K562 (cell line): ENCODE measurements at regions not wholly inside any gene's neighbourhood (a gene's known extent, or its start where the extent isn't known, plus 50 kb on each side); places are given as distances from the start of the nearest gene placed in this dataset.

Experiments used
- ATAC-seq: fragments of 200-7000 bp; cut with Tn5 transposase; 3 replicates; pipeline ENCODE4 v1.9.1; 2020; ENCODE audit warnings: moderate library complexity
- BruUV-seq: library from RNA; stranded (reverse); fragments of 400-500 nt; replicated peaks from 2 replicates; lab custom pipeline; 2021; lab: Mats Ljungman, UMichigan
- CTCF ChIA-PET: fragments of 300-600 bp; formaldehyde crosslinking; extraction: SDS; loops from one replicate; lab custom pipeline; 2021; ENCODE audit warnings: low intra/inter-chr PET ratio; lab: Yijun Ruan, JAX
- POLR2A ChIA-PET: fragments of 300-600, 350-650 bp; sonication (Branson Sonifier 250); formaldehyde crosslinking; extraction: SDS; loops from one replicate; lab custom pipeline; 2021; ENCODE audit warnings: antibody characterized with exemption, inconsistent platforms; lab: Yijun Ruan, JAX
- DNase-seq, 4 experiments: peaks; one replicate each; pipeline versions ENCODE4 v3.0.0 to v3.0.0-alpha.2; 2011 to 2018; ENCODE audit warnings: low spot score in 3 of 4, mixed read lengths in 3 of 4; ENCODE audit errors: extremely low read depth in 1 of 4
- FAIRE-seq: peaks from 2 replicates; lab custom pipeline; 2011; peaks lifted over from hg19 to GRCh38; lab: Jason Lieb, UNC
- H2AFZ ChIP-seq: 2 replicates; pipeline ENCODE4 v1.6.0; 2011; ENCODE audit warnings: low read depth, low read length, control low read depth, inconsistent platforms
- H3K27ac ChIP-seq: fragments of 200-600 bp; 3 replicates; pipeline ENCODE4 v1.8.0; 2011; ENCODE audit warnings: low read depth, mild to moderate bottlenecking, control low read depth, inconsistent platforms, low read length, moderate library complexity, mixed read lengths; ENCODE audit errors: extremely low read depth
- H3K27me3 ChIP-seq, 2 experiments: fragments of 300-600 bp in 1 of 2; 2 replicates in 1 of 2; 3 replicates in 1 of 2; pipeline versions ENCODE4 v1.6.0 to v1.8.0; 2011; ENCODE audit warnings: inconsistent platforms in 2 of 2, low read length in 2 of 2, mild to moderate bottlenecking in 1 of 2, mixed read lengths in 1 of 2, moderate library complexity in 1 of 2; ENCODE audit not compliant: control insufficient read depth in 2 of 2, insufficient read depth in 2 of 2
- H3K36me3 ChIP-seq: fragments of 300-600 bp; 3 replicates; pipeline ENCODE4 v1.8.0; 2011; ENCODE audit warnings: mild to moderate bottlenecking, low read length, inconsistent platforms; ENCODE audit not compliant: control insufficient read depth, insufficient read depth
- H3K4me1 ChIP-seq, 2 experiments: fragments of 200-600 bp in 1 of 2; replicated peaks in 1 of 2; 2 replicates in 1 of 2; 3 replicates in 1 of 2; pipeline versions ENCODE4 v1.5.1 to v1.8.0; 2011; ENCODE audit warnings: inconsistent platforms in 2 of 2, low read length in 2 of 2, mild to moderate bottlenecking in 1 of 2, mixed read lengths in 1 of 2, moderate library complexity in 1 of 2; ENCODE audit not compliant: control insufficient read depth in 2 of 2, insufficient read depth in 2 of 2
- H3K4me2 ChIP-seq: 2 replicates; pipeline ENCODE4 v1.6.1; 2011; ENCODE audit warnings: low read length, control low read depth, inconsistent platforms, mixed read lengths; ENCODE audit not compliant: insufficient read depth
- H3K4me3 ChIP-seq: fragments of 200-600 bp; sonication (generic), shearing (Covaris generic); 2 replicates; pipeline ENCODE4 v1.5.1; 2016; ENCODE audit warnings: control low read depth, inconsistent platforms
- H3K79me2 ChIP-seq: fragments of 200-600 bp; 3 replicates; pipeline ENCODE4 v1.8.0; 2011; ENCODE audit warnings: low read length, inconsistent platforms; ENCODE audit not compliant: control insufficient read depth, insufficient read depth
- H3K9ac ChIP-seq, 2 experiments: 2 replicates each; pipeline versions ENCODE4 v1.6.0 to v1.6.1; 2011; ENCODE audit warnings: low read depth in 2 of 2, low read length in 2 of 2, control low read depth in 1 of 2, inconsistent platforms in 1 of 2, mild to moderate bottlenecking in 1 of 2, mixed read lengths in 1 of 2; ENCODE audit not compliant: insufficient read depth in 1 of 2
- H3K9me1 ChIP-seq: one replicate; pipeline ENCODE4 v1.6.0; 2011; ENCODE audit warnings: inconsistent platforms, mild to moderate bottlenecking, low read length, moderate library complexity; ENCODE audit not compliant: control insufficient read depth, insufficient read depth
- H3K9me3 ChIP-seq: replicated peaks from 2 replicates; pipeline ENCODE4 v1.5.1; 2011; ENCODE audit warnings: low read depth, low read length, inconsistent platforms; ENCODE audit not compliant: control insufficient read depth, insufficient read depth
- H4K20me1 ChIP-seq: replicated peaks from 2 replicates; pipeline ENCODE4 v1.6.1; 2011; ENCODE audit warnings: low read length, inconsistent platforms, mixed read lengths; ENCODE audit not compliant: control insufficient read depth, insufficient read depth
- CBX5 ChIP-seq: IDR thresholded peaks from 2 replicates; pipeline ENCODE4 v1.6.1; 2014; ENCODE audit warnings: low read depth, borderline replicate concordance
- EZH2 ChIP-seq: IDR thresholded peaks from 2 replicates; pipeline ENCODE4 v1.6.1; 2012; ENCODE audit warnings: low read depth, mild to moderate bottlenecking, inconsistent platforms, low read length, borderline replicate concordance
- KDM5B ChIP-seq: fragments of 200-600 bp; sonication (generic); IDR thresholded peaks from 2 replicates; pipeline ENCODE4 v1.6.1; 2012; ENCODE audit warnings: low read depth, mild to moderate bottlenecking, moderate library complexity, low read length, control low read depth, inconsistent platforms; ENCODE audit not compliant: insufficient replicate concordance
- MLX ChIP-seq, 2 experiments: fragments of 450-650 bp in 1 of 2; sonication (generic) in 1 of 2; formaldehyde crosslinking; conservative IDR thresholded peaks; 2 replicates each; pipeline versions ENCODE4 v1.4.0 to v1.8.1; 2020 to 2022; ENCODE audit warnings: mild to moderate bottlenecking in 1 of 2, missing genetic modification reagents in 1 of 2
- NR2C1 ChIP-seq, 2 experiments: fragments of 450-650 bp; IDR thresholded peaks; 2 replicates each; pipeline ENCODE4 v1.6.1; 2017; ENCODE audit warnings: mild to moderate bottlenecking in 2 of 2, antibody characterized with exemption in 1 of 2, inconsistent platforms in 1 of 2, missing compliant biosample characterization in 1 of 2, missing genetic modification characterization in 1 of 2
- ZKSCAN8 ChIP-seq: fragments of 200-800 bp; sonication (Bioruptor generic); IDR thresholded peaks from 2 replicates; pipeline ENCODE4 v1.6.1; 2016; ENCODE audit warnings: missing genetic modification characterization, missing compliant biosample characterization
- ZNF354B ChIP-seq: fragments of 250-450 bp; sonication (Bioruptor Pico); IDR thresholded peaks from 2 replicates; pipeline ENCODE4 v1.4.0; 2020
- ZNF644 ChIP-seq: fragments of 200-800 bp; sonication (Bioruptor generic); IDR thresholded peaks from 2 replicates; pipeline ENCODE4 v1.6.1; 2016; ENCODE audit warnings: low read depth, missing genetic modification characterization, missing compliant biosample characterization
- WGBS: fragments of 100-300 bp; shearing (Covaris generic); methylation state at CpG from one replicate; pipeline ENCODE4 v1.1.6; 2016; ENCODE audit warnings: low coverage, mixed read lengths; ENCODE audit not compliant: insufficient coverage; ENCODE audit errors: missing lambda C conversion rate; 5-methylcytosine and 5-hydroxymethylcytosine counted together
- in situ Hi-C: fragments of 300-500 bp; cut with MboI; formaldehyde crosslinking; loops from 4 replicates; pipeline ENCODE4 v1.15.0; 2018; ENCODE audit warnings: inconsistent platforms, mixed read lengths
- intact Hi-C: fragments of 100-400 bp; cut with micrococcal nuclease; formaldehyde crosslinking; loops from 2 replicates; pipeline ENCODE4 v1.14.2; 2022

- TF ChIP-seq CBX5 (no peak), MLX (CRISPR knock-in tag; conservative IDR thresholded peaks at IDR 0.05) (no peak), EZH2 (no peak)
Measured at GRCh38 chr22:47919001-47919441, 1156.6 kb downstream of the TBC1D22A start (continued).

- no peaks in the 10 kb centered on the region for H3K79me2 ChIP-seq
- H3K27ac ChIP-seq, result no peak overlapping the region
- H3K9ac ChIP-seq, result no peak overlapping the region
- FAIRE-seq, result no peak
- no peak overlapping the region for H3K4me2 ChIP-seq
- TF ChIP-seq ZNF644 (tag) (no peak), KDM5B (no peak), ZKSCAN8 (CRISPR knock-in tag) (no peak), NR2C1 (IDR thresholded peaks at IDR 0.05) (no peak), NR2C1 (tag; IDR thresholded peaks at IDR 0.05) (no peak), ZNF354B (CRISPR knock-in tag) (no peak)
- in situ Hi-C loops, result no loop called here
- DNase-seq, result no peak
- no TSS peak for BruUV-seq
- H3K27me3 ChIP-seq, result no peaks in the 10 kb centered on the region
- no peaks in the 10 kb centered on the region for H3K9me3 ChIP-seq
- no peak overlapping the region for H2AFZ ChIP-seq
- H3K36me3 ChIP-seq, result no peaks in the 10 kb centered on the region
- ATAC-seq, result no peak
- H3K4me1 ChIP-seq, result no peaks in the 10 kb centered on the region
- intact Hi-C loops, result no loop called here
- whole genome bisulfite sequencing, result 42% methylated on average over 11 of the region's 15 CpGs
- no peak overlapping the region for H3K4me3 ChIP-seq
- ChIA-PET CTCF (no interaction called here), POLR2A (no interaction called here)
- no peaks in the 10 kb centered on the region for H4K20me1 ChIP-seq
- H3K9me1 ChIP-seq, result no peaks in the 10 kb centered on the region
Measured at GRCh38 chr22:47918276-47918921, 1155.9 kb downstream of the TBC1D22A start.
